Transverse colon (tissue), 4 donors: ENCODE measurements at regions not wholly inside any gene's neighbourhood (a gene's known extent, or its start where the extent isn't known, plus 50 kb on each side); places are given as distances from the start of the nearest gene placed in this dataset.

Experiments
- EP300 ChIP-seq: sonication (generic); formaldehyde crosslinking; IDR thresholded peaks from one replicate; pipeline ENCODE4 v1.6.1; 2017; ENCODE audit warnings: antibody characterized with exemption, low read depth
- POLR2A ChIP-seq: fragments of 450-650 bp; IDR thresholded peaks from one replicate; pipeline ENCODE4 v1.6.1; 2016; ENCODE audit warnings: antibody characterized with exemption, mild to moderate bottlenecking, moderate library complexity
- POLR2AphosphoS5 ChIP-seq, 3 donors: sonication (generic); formaldehyde crosslinking; IDR thresholded peaks; one replicate each; pipeline ENCODE4 v1.6.1; 2016; ENCODE audit warnings: antibody characterized with exemption in 3 of 3
- TF ChIP-seq, protein P1 (sequence below), 5 experiments: fragments of 200-600 bp in 3 of 5; fragments of 450-650 bp in 2 of 5; sonication (generic) in 3 of 5; IDR thresholded peaks; 1 replicate in 2 of 5; 2 replicates in 3 of 5; pipeline ENCODE4 v1.5.1; 2016 to 2017; ENCODE audit warnings: antibody characterized with exemption in 5 of 5, inconsistent platforms in 3 of 5, mild to moderate bottlenecking in 2 of 5, moderate library complexity in 1 of 5

DNA sequence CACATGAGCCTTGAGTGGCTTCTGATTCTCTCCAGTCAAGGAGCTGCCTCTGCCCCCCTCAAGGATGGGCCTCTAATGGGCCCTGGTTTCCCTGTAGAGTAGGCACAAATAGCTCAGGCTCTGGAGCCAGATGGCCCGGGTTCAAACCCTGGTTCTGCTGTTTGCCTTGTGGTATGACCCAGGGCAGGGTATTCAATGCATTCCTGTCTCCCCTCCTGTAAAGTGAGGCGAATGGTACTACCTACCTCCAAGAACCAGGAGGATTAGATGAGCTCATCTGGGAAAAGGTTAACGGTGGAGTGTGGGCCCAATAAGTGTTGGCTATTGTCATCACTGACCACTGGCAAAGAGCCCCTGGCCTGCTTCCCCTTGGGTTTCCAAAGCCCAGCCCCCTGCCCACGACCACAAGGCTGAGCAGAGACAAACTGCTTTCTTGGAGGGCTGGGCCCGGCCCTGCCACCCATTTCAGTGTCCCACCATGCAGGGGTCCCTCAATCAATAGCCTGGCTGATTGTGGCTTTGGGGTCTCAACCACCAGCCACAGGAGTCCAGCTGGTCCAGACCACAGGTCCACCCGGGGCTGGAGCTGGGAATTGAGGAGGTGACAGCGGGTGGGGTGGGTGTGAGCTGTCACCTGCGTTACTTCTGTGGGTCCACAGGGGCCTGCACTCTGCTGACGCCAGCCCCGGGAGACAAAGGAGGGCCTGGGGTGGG lies 115.6 kb upstream of the RUNX3 start:
- TF ChIP-seq, protein P1, sequence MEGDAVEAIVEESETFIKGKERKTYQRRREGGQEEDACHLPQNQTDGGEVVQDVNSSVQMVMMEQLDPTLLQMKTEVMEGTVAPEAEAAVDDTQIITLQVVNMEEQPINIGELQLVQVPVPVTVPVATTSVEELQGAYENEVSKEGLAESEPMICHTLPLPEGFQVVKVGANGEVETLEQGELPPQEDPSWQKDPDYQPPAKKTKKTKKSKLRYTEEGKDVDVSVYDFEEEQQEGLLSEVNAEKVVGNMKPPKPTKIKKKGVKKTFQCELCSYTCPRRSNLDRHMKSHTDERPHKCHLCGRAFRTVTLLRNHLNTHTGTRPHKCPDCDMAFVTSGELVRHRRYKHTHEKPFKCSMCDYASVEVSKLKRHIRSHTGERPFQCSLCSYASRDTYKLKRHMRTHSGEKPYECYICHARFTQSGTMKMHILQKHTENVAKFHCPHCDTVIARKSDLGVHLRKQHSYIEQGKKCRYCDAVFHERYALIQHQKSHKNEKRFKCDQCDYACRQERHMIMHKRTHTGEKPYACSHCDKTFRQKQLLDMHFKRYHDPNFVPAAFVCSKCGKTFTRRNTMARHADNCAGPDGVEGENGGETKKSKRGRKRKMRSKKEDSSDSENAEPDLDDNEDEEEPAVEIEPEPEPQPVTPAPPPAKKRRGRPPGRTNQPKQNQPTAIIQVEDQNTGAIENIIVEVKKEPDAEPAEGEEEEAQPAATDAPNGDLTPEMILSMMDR (IDR thresholded peaks at IDR 0.05) = no peak
- no peak for TF ChIP-seq EP300
- no peak for TF ChIP-seq POLR2A
- no peak for TF ChIP-seq POLR2AphosphoS5 (IDR thresholded peaks at IDR 0.05)
